Neural progenitor cell (in vitro differentiated cells): ENCODE measurements at regions not wholly inside any gene's neighbourhood (a gene's known extent, or its start where the extent isn't known, plus 50 kb on each side); places are given as distances from the start of the nearest gene placed in this dataset.

ENCODE experiments used
- CTCF ChIP-seq: fragments of 200-600 bp; sonication (generic); IDR thresholded peaks from 2 replicates; pipeline ENCODE4 v1.5.1; 2017; ENCODE audit warnings: antibody characterized with exemption, mild to moderate bottlenecking
- EZH2 ChIP-seq: fragments of 200-600 bp; sonication (generic); IDR thresholded peaks from 2 replicates; pipeline ENCODE4 v1.6.1; 2017; ENCODE audit warnings: antibody characterized with exemption, mild to moderate bottlenecking, moderate library complexity
- EZH2phosphoT487 ChIP-seq: fragments of 200-600 bp; sonication (generic); IDR thresholded peaks from 2 replicates; pipeline ENCODE4 v1.6.1; 2017; ENCODE audit warnings: antibody characterized with exemption

GRCh38 chr3:124276539-124277143 is 284.7 kb upstream of the ROPN1 start:
- TF ChIP-seq CTCF (no peak), EZH2phosphoT487 (no peak), EZH2 (no peak)
